Activated naive CD4-positive, alpha-beta T cell treated with anti-CD3 and anti-CD28 coated beads, Interleukin-2, amount 10 ng/mL, durations not matched to agents 7 days and 5 days (primary cell): ENCODE measurements at regions not wholly inside any gene's neighbourhood (a gene's known extent, or its start where the extent isn't known, plus 50 kb on each side); places are given as distances from the start of the nearest gene placed in this dataset.
"Not testable (repeated sequence)": the region's sequence is repeated elsewhere in the genome, so short reads cannot be mapped to it uniquely, and the experiment has no call there.

Experiments used
- CTCF ChIA-PET: fragments of 350-600 bp; sonication (Branson Sonifier 250); formaldehyde crosslinking; loops from one replicate; lab custom pipeline; 2021; ENCODE audit warnings: antibody characterized with exemption; lab: Charles Lee
- DNase-seq: peaks from one replicate; pipeline ENCODE4 v3.0.0-alpha.2; 2020
- H3K27ac Mint-ChIP-seq: one replicate; pipeline ENCODE4 v1.8.0; 2021; ENCODE audit warnings: mild to moderate bottlenecking, moderate library complexity, mixed read lengths
- H3K27me3 Mint-ChIP-seq: one replicate; pipeline ENCODE4 v1.8.0; 2021; ENCODE audit warnings: mild to moderate bottlenecking, mixed read lengths
- H3K36me3 Mint-ChIP-seq: one replicate; pipeline ENCODE4 v1.8.0; 2021; ENCODE audit warnings: mixed read lengths
- H3K4me1 Mint-ChIP-seq: one replicate; pipeline ENCODE4 v1.8.0; 2021; ENCODE audit warnings: mixed read lengths
- H3K4me3 Mint-ChIP-seq: one replicate; pipeline ENCODE4 v1.8.0; 2021; ENCODE audit warnings: mild to moderate bottlenecking, moderate library complexity, mixed read lengths
- H3K9me3 Mint-ChIP-seq: one replicate; pipeline ENCODE4 v1.8.0; 2021; ENCODE audit warnings: mixed read lengths

DNA sequence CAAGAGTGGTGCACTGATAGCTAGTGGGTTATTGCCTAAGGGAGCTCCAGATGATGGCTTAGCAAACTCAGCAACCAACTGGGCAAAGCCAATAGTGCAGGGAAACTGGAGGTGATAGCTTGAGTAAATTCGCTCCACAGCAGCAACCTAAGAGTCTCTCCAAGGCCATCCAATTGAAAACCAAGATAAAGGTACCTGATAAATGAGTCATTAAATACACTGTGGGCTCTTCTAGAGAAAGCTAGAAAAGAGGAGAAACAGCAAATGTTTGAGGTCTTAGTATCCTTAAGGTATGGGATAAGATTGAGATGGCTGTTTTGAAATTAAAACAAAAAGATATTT lies 197.8 kb upstream of the ERBB4 start:
- Mint-ChIP-seq H3K27ac (no peak overlapping the region), H3K36me3 (no peaks in the 10 kb centered on the region), H3K4me1 (no peaks in the 10 kb centered on the region), H3K9me3 (no peaks in the 10 kb centered on the region), H3K4me3 (no peak overlapping the region), H3K27me3 (no peaks in the 10 kb centered on the region)
- CTCF ChIA-PET, result no interaction called here
- no peak for DNase-seq

DNA sequence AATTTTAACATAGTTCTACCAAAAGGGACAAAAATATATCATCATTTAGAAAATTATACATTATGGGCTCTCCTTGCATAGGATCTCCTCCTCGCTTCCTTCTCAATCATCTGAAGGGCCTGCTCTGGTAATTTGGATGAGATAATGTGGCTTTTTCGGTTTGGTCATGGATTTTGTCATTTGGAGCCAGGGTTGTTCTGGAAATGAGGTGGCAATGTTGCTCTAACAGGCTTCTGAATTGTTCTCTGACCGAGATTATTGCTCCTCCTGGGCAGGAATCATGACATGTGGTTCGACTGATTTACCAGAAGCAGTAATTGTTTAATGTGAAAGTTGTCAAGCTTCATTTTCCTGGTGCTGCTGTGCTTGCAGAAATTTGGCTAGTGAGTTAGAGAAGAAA lies 194.7 kb upstream of the ERBB4 start:
- Mint-ChIP-seq H3K36me3 (no peaks in the 10 kb centered on the region), H3K27ac (no peak overlapping the region), H3K4me1 (no peaks in the 10 kb centered on the region), H3K27me3 (no peaks in the 10 kb centered on the region), H3K9me3 (no peaks in the 10 kb centered on the region), H3K4me3 (no peak overlapping the region)
- no peak for DNase-seq
- CTCF ChIA-PET, result no interaction called here

DNA sequence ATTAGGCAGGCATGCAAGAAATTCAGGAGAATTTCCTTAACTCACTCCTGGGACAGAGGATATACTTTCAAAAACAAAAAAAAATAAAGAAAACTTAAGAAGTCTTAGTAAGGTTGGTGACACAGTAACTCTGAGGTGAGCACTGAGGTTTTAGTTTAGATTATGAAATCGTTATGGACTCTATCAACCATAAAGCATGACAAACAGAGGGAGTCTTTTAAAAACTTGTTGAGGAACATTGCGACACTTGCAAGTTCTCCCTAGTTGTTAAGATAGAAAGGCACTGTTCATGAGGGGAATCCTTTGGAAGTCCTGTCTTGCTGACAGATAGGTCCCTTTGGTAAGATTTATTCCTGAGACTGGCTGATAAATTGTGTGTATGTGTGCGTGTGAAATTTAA lies 194.3 kb upstream of the ERBB4 start:
- Mint-ChIP-seq H3K4me1 (no peaks in the 10 kb centered on the region), H3K27ac (no peak overlapping the region), H3K36me3 (no peaks in the 10 kb centered on the region), H3K27me3 (no peaks in the 10 kb centered on the region), H3K4me3 (no peak overlapping the region), H3K9me3 (no peaks in the 10 kb centered on the region)
- CTCF ChIA-PET, result no interaction called here
- no peak for DNase-seq

DNA sequence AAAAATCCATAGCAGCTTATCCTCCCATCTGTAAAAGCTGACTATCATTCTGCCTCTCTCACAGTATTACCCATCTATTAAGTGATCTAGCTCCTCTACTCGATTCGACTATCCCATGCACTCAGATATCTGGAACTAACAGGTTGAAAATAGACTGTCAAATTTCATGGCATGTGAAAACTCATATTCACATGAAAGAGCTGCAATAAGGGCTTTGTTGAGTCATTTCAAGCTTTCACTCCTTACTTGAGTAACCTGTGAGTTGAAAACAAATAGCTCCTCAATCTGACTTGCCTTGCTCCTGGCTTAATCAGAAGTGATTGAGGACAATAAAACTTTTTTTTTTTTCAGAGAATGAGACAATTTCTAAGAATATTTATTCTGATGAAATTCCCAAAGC lies 192.4 kb upstream of the ERBB4 start:
- no peaks in the 10 kb centered on the region for H3K36me3 Mint-ChIP-seq
- no peaks in the 10 kb centered on the region for H3K9me3 Mint-ChIP-seq
- no peak for DNase-seq
- H3K27ac Mint-ChIP-seq, result no peak overlapping the region
- CTCF ChIA-PET, result no interaction called here
- no peak overlapping the region for H3K4me3 Mint-ChIP-seq
- H3K27me3 Mint-ChIP-seq, result no peaks in the 10 kb centered on the region
- H3K4me1 Mint-ChIP-seq, result no peaks in the 10 kb centered on the region

DNA sequence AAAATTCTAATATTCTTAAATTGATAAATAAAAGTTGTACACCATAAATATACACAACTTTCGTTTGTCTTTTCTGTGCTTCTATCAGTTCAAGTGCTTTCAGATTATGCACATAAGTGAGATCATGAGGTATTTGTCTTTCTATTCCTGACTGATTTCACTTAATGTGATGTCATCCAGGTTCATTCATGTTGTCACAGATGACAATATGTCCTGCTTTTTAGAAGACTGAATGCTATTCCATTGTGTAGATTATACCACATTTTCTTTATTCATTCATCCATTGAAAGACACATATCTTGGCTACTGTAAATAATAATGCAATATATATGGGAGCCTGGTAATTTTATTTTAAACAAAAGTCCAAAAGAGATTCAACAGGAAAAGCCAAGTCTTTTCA lies 190.1 kb upstream of the ERBB4 start:
- DNase-seq, result no peak
- H3K9me3 Mint-ChIP-seq, result no peaks in the 10 kb centered on the region
- H3K4me1 Mint-ChIP-seq, result no peaks in the 10 kb centered on the region
- CTCF ChIA-PET, result no interaction called here
- no peak overlapping the region for H3K4me3 Mint-ChIP-seq
- no peak overlapping the region for H3K27ac Mint-ChIP-seq
- no peaks in the 10 kb centered on the region for H3K27me3 Mint-ChIP-seq
- no peaks in the 10 kb centered on the region for H3K36me3 Mint-ChIP-seq

DNA sequence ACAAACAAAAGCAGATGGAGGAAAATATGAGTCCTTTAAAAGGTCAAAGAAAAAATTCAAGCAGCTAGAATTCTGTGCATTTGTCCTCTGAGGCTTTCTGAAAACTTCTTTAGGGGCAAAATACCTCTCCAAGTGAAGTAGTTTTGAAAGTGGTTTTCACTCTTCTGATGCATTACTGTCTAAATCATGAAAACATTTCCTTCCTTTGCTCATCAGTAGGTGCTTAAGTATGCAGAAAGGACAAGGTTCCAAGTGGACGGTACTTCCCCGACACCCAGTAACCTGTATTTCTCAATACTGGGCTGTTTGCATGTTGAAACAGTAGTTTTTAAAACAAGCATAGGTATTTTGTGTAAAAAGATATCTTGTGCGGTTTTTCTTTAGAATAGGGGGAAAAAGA lies 189.1 kb upstream of the ERBB4 start:
- CTCF ChIA-PET, result no interaction called here
- no peak overlapping the region for H3K4me3 Mint-ChIP-seq
- no peaks in the 10 kb centered on the region for H3K27me3 Mint-ChIP-seq
- H3K9me3 Mint-ChIP-seq, result no peaks in the 10 kb centered on the region
- no peak overlapping the region for H3K27ac Mint-ChIP-seq
- H3K36me3 Mint-ChIP-seq, result no peaks in the 10 kb centered on the region
- DNase-seq, result no peak
- H3K4me1 Mint-ChIP-seq, result no peaks in the 10 kb centered on the region

DNA sequence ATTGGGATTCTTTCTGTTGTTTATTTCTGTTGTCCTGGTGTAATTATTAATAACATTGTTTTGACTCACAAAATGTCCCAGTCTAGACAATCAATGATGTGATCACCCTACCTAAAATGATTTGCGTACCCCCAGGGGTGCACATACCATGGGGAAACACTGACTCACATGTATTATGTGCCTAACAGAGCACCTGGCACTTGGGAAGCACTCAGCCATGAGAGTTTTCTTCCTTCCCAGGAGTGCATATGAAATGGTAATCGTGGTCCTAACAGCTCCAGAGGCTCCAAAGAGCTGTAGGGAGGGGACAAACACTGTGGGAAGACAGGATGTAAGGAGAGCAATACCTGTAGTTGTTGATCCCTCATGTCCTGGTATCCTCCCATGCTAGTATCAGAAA lies 187.8 kb upstream of the ERBB4 start:
- Mint-ChIP-seq H3K27me3 (no peaks in the 10 kb centered on the region), H3K4me1 (no peaks in the 10 kb centered on the region), H3K36me3 (no peaks in the 10 kb centered on the region), H3K9me3 (peaks cover 1% of the 10 kb centered on the region), H3K27ac (no peak overlapping the region), H3K4me3 (no peak overlapping the region)
- CTCF ChIA-PET, result no interaction called here
- DNase-seq, result no peak

DNA sequence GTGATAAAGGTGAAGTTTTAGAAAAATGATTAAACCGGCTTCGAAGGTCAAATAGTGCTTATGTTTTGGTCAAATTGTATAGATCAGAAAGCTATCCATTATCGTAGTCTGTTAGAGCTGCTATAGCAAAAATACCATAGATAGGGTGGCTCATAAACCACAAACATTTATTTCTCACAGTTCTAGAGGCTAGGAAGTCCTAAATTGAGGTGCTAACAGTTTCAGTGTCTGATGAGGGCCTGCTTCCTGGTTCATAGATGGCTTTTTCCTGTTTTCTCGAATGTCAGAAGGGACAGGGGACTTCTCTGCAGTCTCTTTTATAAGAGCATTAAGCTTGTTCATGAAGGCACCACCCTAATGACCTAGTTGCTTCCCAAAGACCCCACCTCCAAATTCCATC lies 186.6 kb upstream of the ERBB4 start:
- no peaks in the 10 kb centered on the region for H3K36me3 Mint-ChIP-seq
- H3K9me3 Mint-ChIP-seq, result peaks cover 4% of the 10 kb centered on the region
- H3K27ac Mint-ChIP-seq, result no peak overlapping the region
- H3K27me3 Mint-ChIP-seq, result no peaks in the 10 kb centered on the region
- H3K4me1 Mint-ChIP-seq, result no peaks in the 10 kb centered on the region
- no peak overlapping the region for H3K4me3 Mint-ChIP-seq
- CTCF ChIA-PET, result no interaction called here
- DNase-seq, result no peak

DNA sequence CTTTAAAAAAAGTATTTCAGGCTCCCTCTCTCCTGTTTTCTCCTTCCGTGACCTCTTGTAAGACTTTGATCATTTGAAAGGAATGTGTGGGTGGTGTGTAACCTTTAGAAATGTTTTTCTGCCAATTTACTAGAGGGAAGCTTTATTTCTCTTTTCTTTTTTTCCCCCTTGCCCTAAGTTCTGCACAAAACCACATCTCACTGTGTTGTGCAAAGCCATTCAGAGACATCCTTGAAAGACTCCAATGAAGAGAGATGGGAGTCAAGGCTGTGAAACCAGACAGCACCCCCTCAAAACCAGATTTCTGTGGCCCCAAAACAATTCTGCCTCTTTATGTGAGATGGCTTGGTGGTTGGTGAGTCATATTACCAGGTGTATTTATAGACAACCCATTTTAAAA lies 184.6 kb upstream of the ERBB4 start:
- no peak overlapping the region for H3K4me3 Mint-ChIP-seq
- peaks cover 4% of the 10 kb centered on the region for H3K9me3 Mint-ChIP-seq
- CTCF ChIA-PET, result no interaction called here
- H3K4me1 Mint-ChIP-seq, result no peaks in the 10 kb centered on the region
- H3K36me3 Mint-ChIP-seq, result no peaks in the 10 kb centered on the region
- DNase-seq, result no peak
- no peak overlapping the region for H3K27ac Mint-ChIP-seq
- H3K27me3 Mint-ChIP-seq, result no peaks in the 10 kb centered on the region

DNA sequence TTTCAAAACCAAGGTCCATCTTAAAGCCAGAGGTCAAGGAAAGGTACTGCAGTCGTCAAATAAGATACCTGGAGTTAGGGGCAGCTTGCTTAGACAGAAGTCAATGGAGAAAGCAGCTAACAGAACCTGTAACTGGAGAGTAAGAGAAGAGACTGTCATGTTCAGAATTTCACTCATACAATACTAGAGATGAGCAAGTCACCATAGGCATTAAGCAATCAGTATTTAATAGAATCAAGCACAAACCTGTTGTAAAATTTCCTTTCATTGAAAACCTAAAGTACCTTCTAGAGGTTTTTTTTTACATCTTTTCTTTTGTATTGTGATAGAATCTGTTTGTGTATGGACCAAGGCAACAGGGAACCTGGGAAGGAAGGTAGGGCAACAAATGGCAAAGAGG lies 183.4 kb upstream of the ERBB4 start:
- Mint-ChIP-seq H3K4me3 (no peak overlapping the region), H3K27me3 (no peaks in the 10 kb centered on the region), H3K4me1 (no peaks in the 10 kb centered on the region), H3K27ac (no peak overlapping the region), H3K9me3 (peaks cover 4% of the 10 kb centered on the region), H3K36me3 (no peaks in the 10 kb centered on the region)
- CTCF ChIA-PET, result interaction anchor here (0.5 kb wide), 1 partner anchor 34 kb away, joined by 3 read pairs; no protein-coding TSS in a partner anchor
- DNase-seq, result no peak

DNA sequence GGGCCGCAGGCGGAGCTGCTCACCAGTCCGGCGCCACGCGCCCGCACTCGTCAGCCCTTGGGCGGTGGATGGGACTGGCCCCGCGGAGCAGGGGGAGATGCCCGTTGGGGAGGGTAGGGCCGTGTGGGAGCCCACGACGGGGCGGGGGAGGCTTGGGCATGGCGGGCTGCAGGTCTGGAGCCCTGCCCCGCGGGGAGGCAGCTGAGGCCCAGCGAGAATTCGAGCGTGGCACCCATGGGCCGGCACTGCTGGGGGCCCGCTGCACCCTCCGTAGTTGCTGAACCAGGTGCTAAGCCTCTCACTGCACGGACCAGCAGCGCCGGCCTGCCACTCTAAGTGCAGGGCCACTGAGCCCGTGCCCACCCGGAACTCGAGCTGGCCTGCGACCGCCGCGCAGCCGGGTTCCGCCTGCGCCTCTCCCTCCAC lies 182.4 kb upstream of the ERBB4 start:
- CTCF ChIA-PET, result no interaction called here
- Mint-ChIP-seq H3K36me3 (no peaks in the 10 kb centered on the region), H3K4me1 (no peaks in the 10 kb centered on the region), H3K4me3 (no peak overlapping the region), H3K27me3 (no peaks in the 10 kb centered on the region), H3K9me3 (peaks cover 4% of the 10 kb centered on the region), H3K27ac (no peak overlapping the region)
- DNase-seq, result no peak

DNA sequence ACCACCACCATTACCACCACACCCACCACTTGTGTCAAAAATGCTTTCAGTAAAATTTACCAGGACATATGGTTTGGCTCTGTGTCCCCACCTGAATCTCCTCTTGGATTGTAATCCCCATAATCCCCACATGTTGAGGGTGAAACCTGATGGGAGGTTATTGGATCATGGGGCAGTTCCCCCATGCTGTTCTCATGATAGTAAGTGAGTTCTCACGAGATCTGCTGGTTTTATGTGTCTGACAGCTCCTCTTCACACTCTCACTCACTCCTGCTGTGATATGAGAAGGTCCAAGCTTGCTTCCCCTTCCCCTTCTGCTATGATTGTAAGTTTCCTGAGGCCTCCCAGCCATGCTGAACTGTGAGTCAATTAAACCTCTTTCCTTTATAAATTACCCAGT lies 176.8 kb upstream of the ERBB4 start:
- H3K4me1 Mint-ChIP-seq, H3K27me3 Mint-ChIP-seq, H3K9me3 Mint-ChIP-seq, H3K36me3 Mint-ChIP-seq, H3K27ac Mint-ChIP-seq, H3K4me3 Mint-ChIP-seq, DNase-seq, CTCF ChIA-PET: not testable (repeated sequence)

DNA sequence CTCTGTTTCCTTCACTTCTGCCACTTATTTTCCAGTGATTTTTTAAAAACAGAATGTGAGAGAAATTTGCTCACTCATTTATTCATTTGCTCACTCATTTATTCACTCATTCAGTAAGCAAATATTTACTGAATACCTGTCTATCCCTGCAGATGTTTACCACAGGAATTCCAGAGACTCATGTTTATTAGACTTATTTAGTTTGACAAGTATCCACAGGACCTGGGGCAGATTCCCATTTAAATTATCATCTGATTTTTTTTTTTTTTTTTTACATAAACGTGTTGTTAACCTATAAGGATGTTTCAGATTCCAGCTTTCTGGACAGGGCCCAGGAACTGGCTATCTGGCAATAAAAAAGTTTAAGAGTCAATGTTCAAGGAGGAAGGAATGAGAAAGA lies 175.1 kb upstream of the ERBB4 start:
- no peak overlapping the region for H3K4me3 Mint-ChIP-seq

DNA sequence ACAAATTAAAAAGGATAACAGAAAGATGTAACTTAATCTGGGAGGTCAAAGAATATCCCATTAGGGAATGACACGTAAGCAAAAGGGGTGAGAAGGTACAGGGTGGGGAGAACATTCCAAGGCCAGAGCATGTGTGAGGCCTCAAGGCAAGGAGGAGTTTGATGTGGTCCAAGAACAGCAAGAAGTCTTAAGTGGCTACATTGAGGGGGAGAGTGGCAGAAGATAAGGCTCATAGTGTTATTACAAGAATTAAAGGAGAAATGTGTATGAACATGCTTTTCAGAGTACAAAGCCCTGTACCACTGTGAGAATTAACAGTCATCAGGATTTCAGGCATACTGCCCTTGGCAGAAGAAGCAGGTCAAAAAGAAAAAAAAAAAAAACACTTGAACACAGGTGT lies 174.4 kb upstream of the ERBB4 start:
- CTCF ChIA-PET, result no interaction called here
- Mint-ChIP-seq H3K4me3 (no peak overlapping the region), H3K4me1 (no peaks in the 10 kb centered on the region), H3K27me3 (no peaks in the 10 kb centered on the region), H3K9me3 (no peaks in the 10 kb centered on the region), H3K36me3 (no peaks in the 10 kb centered on the region), H3K27ac (no peak overlapping the region)
- no peak for DNase-seq

More for the DNA sequence above, 175.1 kb upstream of the ERBB4 start:
- DNase-seq, result no peak
- Mint-ChIP-seq H3K27ac (no peak overlapping the region), H3K9me3 (no peaks in the 10 kb centered on the region), H3K36me3 (no peaks in the 10 kb centered on the region), H3K4me1 (no peaks in the 10 kb centered on the region), H3K27me3 (no peaks in the 10 kb centered on the region)
- CTCF ChIA-PET, result no interaction called here

DNA sequence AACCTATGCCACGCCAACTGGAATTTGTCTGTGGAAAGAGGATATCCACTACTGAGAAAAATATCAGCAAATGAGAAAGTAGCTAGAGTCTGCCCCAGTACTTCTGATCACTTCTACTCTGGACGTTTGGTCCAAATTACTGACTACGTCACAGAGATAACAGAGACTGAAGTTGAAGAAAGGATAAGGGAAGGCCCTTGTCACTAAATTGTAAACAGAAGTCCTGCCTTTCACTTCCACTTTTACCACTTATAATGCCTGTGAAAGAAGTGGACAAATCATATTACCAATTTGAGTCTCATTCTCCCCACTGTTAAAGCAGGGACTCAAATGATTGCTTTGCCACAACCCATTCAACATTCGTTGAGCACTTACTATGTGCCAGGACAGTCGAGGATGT lies 173.9 kb upstream of the ERBB4 start:
- H3K9me3 Mint-ChIP-seq, result no peaks in the 10 kb centered on the region
- DNase-seq, result no peak
- H3K36me3 Mint-ChIP-seq, result no peaks in the 10 kb centered on the region

DNA sequence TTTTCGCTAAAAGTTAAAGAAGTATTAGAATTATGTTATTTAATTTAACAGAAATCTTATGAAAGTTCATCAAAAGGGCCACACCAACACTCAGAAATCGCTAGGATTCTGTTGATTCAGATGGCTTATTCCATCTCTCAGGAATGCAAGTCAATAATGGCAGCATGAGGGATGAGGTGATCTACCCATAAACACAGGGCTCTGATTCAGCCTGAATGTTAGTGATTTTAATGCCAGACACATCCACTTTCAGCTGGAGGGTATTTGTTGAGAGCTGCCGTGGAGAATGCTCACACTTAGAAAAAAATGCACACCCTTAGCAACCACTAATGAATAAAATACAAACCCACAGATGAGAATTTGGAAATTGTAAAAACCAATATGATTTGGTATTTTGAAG lies 173.3 kb upstream of the ERBB4 start:
- no peak for DNase-seq
- Mint-ChIP-seq H3K27ac (no peak overlapping the region), H3K4me1 (no peaks in the 10 kb centered on the region), H3K36me3 (no peaks in the 10 kb centered on the region), H3K9me3 (no peaks in the 10 kb centered on the region), H3K4me3 (no peak overlapping the region), H3K27me3 (no peaks in the 10 kb centered on the region)
- CTCF ChIA-PET, result no interaction called here

More for the DNA sequence above, 173.9 kb upstream of the ERBB4 start:
- Mint-ChIP-seq H3K27me3 (no peaks in the 10 kb centered on the region), H3K4me3 (no peak overlapping the region), H3K27ac (no peak overlapping the region), H3K4me1 (no peaks in the 10 kb centered on the region)
- CTCF ChIA-PET, result no interaction called here
